Stimulated activated CD4-positive, alpha-beta T cell treated with anti-CD3 and anti-CD28 coated beads, TNF-alpha, amount 100 ng/mL, for 1 hour (primary cell): ENCODE measurements at regions not wholly inside any gene's neighbourhood (a gene's known extent, or its start where the extent isn't known, plus 50 kb on each side); places are given as distances from the start of the nearest gene placed in this dataset.
"Not testable (repeated sequence)": the region's sequence is repeated elsewhere in the genome, so short reads cannot be mapped to it uniquely, and the experiment has no call there.

Experiments used
- DNase-seq, 3 donors: peaks; one replicate each; pipeline ENCODE4 v3.0.0-alpha.2; 2020; ENCODE audit warnings: low read depth in 3 of 3, low spot score in 1 of 3

DNA sequence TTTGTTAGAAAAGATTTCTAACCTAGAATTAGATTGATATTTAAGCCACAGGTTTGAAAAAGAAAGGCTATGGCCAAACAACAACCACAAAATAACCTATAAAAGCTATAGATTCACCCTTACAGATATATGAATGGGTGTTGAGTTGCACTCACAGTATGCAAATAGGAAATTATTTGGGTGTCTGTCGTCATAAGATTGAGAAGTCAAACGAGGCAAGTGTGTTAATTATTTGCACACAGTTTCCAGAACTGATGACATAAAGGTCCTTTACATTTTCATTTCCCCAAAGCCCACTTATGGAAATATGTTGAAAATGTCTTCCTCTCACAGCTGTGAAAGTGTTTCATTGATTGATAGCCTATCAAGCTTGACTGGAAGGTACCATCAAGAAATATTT lies 101.2 kb upstream of the CXCL13 start:
- DNase-seq = no peak

DNA sequence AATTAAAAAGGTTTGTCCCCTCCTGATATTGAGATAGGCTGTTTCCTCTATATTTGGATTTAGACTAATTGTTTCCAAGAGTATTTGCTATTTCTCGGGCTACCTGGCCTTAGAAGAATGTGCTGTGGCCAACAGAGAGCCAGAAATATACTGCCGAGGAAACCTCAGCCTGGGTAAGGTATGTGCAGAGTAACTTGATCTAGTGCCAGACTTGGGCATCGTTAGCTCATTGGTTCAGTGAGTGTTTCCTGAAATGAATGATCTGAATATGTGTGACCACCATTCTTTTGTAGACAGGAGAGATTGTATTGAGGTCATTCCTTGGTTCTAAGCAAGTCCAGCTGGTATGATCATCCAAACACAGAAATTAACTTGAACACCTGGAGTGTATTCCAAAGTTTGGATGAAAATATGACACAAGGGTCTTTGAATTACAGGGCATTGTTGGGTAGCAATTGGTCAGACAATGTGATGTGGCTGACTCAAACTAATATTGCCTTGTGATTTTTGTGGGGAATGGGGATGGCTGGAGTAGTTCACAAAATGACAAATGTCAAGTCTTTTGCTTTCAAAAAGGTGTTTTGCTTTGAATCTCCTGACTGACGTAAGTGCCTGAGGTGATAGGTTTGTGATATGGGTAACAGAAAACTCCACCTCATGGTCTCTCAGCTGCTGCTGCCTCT lies 100.2 kb upstream of the CXCL13 start:
- DNase-seq = no peak

DNA sequence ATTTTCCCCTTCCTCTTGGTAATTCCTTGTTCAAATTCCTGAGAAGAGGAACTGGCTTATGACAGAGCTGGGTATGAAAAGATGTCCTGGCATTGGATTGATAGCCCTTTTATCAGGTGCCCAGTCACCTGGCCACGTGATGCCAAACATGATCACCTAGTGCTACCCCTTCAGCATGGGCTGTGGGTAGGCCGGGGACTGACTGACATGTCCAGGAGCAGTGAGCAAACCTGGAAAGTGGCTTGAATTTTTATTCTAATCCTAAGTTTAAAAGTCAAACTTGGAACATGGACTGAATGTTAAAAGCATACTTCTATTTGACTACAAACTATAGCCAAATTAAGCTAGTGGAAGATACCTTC lies 99.7 kb upstream of the CXCL13 start:
- DNase-seq = no peak

DNA sequence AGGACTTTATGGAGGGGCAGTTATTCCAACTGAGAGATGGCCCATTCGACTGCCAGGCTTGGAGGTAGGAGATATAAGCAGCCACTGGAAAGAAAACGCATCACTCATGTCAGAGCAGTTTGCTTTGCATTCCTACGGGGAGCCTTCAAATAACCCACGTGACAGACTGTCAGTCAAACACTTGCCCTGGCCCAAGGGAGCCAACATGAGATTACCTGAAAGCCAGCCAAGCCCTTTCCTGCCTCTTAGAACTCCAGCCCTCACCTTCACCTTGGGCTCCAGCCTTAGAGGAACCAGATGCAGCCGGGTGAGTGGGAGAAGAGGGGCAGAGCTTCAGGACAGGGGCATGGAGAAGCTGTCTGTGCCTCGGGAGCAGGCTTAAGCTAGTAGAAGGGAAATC lies 95.3 kb upstream of the CXCL13 start:
- DNase-seq = no peak

DNA sequence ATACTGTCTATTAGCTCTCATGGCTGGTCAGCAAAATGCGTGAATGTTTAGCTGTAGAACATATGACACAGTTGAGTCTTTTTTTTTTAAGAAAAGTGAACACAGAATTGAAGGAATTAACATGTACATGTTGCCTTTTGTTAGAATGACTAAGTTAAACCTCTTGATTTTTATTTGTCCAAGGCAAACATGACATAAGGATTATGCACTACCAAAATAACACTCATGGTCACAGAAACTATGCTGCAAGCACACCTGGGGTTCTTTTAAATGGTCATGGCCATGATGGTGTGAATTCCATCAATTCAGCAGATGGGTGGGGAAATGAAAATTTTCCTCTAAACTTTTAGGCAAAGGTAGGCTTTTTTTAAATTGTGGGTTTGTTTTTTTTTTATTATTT lies 80.1 kb upstream of the CXCL13 start:
- no peak for DNase-seq

DNA sequence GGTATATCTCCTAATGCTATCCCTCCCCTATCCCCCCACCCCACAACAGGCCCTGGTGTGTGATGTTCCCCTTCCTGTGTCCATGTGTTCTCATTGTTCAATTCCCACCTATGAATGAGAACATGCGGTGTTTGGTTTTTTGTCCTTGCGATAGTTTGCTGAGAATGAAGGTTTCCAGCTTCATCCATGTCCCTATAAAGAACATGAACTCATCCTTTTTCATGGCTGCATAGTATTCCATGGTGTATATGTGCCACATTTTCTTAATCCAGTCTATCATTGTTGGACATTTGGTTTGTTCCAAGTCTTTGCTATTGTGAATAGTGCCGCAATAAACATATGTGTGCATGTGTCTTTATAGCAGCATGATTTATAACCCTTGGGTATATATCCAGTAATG lies 77.7 kb upstream of the CXCL13 start:
- DNase-seq = not testable (repeated sequence)

DNA sequence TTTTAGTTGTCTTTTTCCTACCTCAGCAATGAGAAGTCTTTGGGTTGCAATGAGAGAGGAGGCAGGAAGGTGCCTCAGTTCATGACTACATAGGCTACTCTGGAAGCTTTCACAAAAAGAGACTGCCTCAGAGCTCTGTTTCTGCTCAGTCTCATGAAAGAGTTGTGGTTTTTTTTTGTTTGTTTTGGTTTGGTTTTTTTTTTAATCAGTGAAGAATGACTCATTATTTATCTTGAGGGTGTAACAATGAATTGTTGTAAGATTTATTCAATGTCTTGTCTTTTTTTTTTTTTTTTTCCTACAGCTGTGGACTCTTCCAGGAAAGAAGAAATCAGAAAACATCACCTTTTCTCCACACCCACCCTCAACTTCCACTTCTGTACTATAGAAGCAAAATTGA lies 67.5 kb upstream of the CXCL13 start:
- DNase-seq = no peak

DNA sequence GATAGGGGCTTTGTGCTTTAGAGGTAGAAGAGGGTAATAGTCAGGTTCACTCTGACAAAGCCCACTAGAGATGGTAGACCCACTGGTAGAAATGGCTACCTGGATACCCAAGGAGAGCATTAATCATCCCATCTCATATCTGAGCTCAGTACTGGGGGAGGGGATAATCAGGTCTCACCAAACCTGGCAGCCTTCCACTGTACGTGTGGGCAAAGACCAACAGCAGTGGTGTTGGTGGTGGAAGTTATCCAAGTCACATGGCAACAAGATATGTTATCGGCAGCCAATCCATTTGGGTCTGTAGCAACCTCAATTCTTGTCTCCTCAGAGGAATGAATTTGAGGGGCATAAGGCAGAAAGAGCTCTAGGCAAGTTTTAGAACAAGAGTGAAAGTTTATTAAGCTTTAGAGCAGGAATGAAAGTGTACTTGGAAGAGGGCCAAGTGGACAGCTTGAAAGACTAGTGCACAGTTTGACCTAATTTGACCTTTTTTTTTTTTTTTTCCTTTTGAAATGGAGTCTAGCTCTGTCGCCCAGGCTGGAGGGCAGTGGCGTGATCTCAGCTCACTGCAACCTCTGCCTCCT lies 67.0 kb upstream of the CXCL13 start:
- DNase-seq = no peak
